Smooth muscle cell (in vitro differentiated cells): ENCODE measurements at regions not wholly inside any gene's neighbourhood (a gene's known extent, or its start where the extent isn't known, plus 50 kb on each side); places are given as distances from the start of the nearest gene placed in this dataset.

Experiments used
- DNase-seq: peaks from one replicate; lab custom pipeline; 2025; ENCODE audit not compliant: unreplicated experiment; lab: John Stamatoyannopoulos, UW
- H2AFZ ChIP-seq: fragments of 200-600 bp; sonication (generic); 2 replicates; pipeline ENCODE4 v1.6.0; 2016; ENCODE audit warnings: antibody characterized with exemption, low read depth, mild to moderate bottlenecking
- H3F3A ChIP-seq: fragments of 200-600 bp; sonication (generic); 2 replicates; pipeline ENCODE4 v1.6.0; 2017; ENCODE audit warnings: antibody characterized with exemption, low read depth
- H3K27ac ChIP-seq: fragments of 200-600 bp; sonication (generic); 2 replicates; pipeline ENCODE4 v1.5.1; 2016; ENCODE audit warnings: low read depth, mild to moderate bottlenecking
- H3K27me3 ChIP-seq: fragments of 200-600 bp; sonication (generic); 2 replicates; pipeline ENCODE4 v1.6.1; 2016; ENCODE audit warnings: low read depth, mild to moderate bottlenecking
- H3K36me3 ChIP-seq: fragments of 200-600 bp; sonication (generic); 2 replicates; pipeline ENCODE4 v1.5.1; 2016; ENCODE audit warnings: low read depth
- H3K4me1 ChIP-seq: fragments of 200-600 bp; sonication (generic); 2 replicates; pipeline ENCODE4 v1.5.1; 2016; ENCODE audit warnings: low read depth
- H3K4me2 ChIP-seq: fragments of 200-600 bp; sonication (generic); 2 replicates; pipeline ENCODE4 v1.6.0; 2016; ENCODE audit warnings: mild to moderate bottlenecking
- H3K4me3 ChIP-seq: fragments of 200-600 bp; sonication (generic); 2 replicates; pipeline ENCODE4 v1.5.1; 2016; ENCODE audit warnings: mild to moderate bottlenecking
- H3K79me2 ChIP-seq: fragments of 200-600 bp; sonication (generic); 2 replicates; pipeline ENCODE4 v1.6.0; 2016; ENCODE audit warnings: low read depth, mild to moderate bottlenecking
- H3K9ac ChIP-seq: fragments of 200-600 bp; sonication (generic); 2 replicates; pipeline ENCODE4 v1.6.0; 2016; ENCODE audit warnings: low read depth
- H3K9me3 ChIP-seq: fragments of 200-600 bp; sonication (generic); replicated peaks from 2 replicates; pipeline ENCODE4 v1.5.1; 2016; ENCODE audit warnings: low read depth
- H4K20me1 ChIP-seq: fragments of 200-600 bp; sonication (generic); 2 replicates; pipeline ENCODE4 v1.6.0; 2016; ENCODE audit warnings: low read depth
- CTCF ChIP-seq: fragments of 200-600 bp; sonication (generic); IDR thresholded peaks from 2 replicates; pipeline ENCODE4 v1.5.1; 2017; ENCODE audit warnings: borderline replicate concordance, mild to moderate bottlenecking, antibody characterized with exemption; ENCODE audit not compliant: insufficient read depth, poor library complexity, severe bottlenecking
- WGBS: methylation state at CpG from one replicate; pipeline ENCODE4 v1.1.7; 2016; ENCODE audit warnings: low lambda C conversion rate; 5-methylcytosine and 5-hydroxymethylcytosine counted together

- Histone ChIP-seq H4K20me1 (no peaks in the 10 kb centered on the region), H3K4me1 (no peaks in the 10 kb centered on the region), H3K9me3 (no peaks in the 10 kb centered on the region), H3K9ac (no peak overlapping the region), H3K79me2 (no peaks in the 10 kb centered on the region), H3F3A (no peaks in the 10 kb centered on the region), H2AFZ (no peak overlapping the region), H3K27me3 (no peaks in the 10 kb centered on the region), H3K36me3 (no peaks in the 10 kb centered on the region), H3K4me3 (no peak overlapping the region), H3K27ac (no peak overlapping the region), H3K4me2 (no peak overlapping the region)
- TF ChIP-seq CTCF, result no peak
- WGBS, result 89% methylated on average over 7 of the region's 7 CpGs
- DNase-seq, result no peak
These were observed 440.7 kb upstream of the AKR1E2 start for GRCh38 chr10:4385231-4385870.

- no peak for TF ChIP-seq CTCF
- WGBS, result 67% methylated on average over 4 of the region's 4 CpGs
- Histone ChIP-seq H3K27me3 (no peaks in the 10 kb centered on the region), H2AFZ (peak overlapping the region; percentile 72), H3K79me2 (no peaks in the 10 kb centered on the region), H3K4me2 (no peak overlapping the region), H3K9me3 (no peaks in the 10 kb centered on the region), H3F3A (no peaks in the 10 kb centered on the region), H3K27ac (no peak overlapping the region), H3K4me3 (no peak overlapping the region), H4K20me1 (no peaks in the 10 kb centered on the region), H3K9ac (no peak overlapping the region), H3K36me3 (no peaks in the 10 kb centered on the region), H3K4me1 (no peaks in the 10 kb centered on the region)
- DNase-seq, result no peak
These were observed 441.8 kb upstream of the AKR1E2 start for GRCh38 chr10:4384245-4384644.

- Histone ChIP-seq H3K4me3 (no peak overlapping the region), H3K36me3 (no peaks in the 10 kb centered on the region), H3K9ac (no peak overlapping the region), H4K20me1 (no peaks in the 10 kb centered on the region), H2AFZ (peak overlapping the region; percentile 72), H3K9me3 (no peaks in the 10 kb centered on the region), H3K4me2 (peak overlapping the region; percentile 6), H3F3A (no peaks in the 10 kb centered on the region), H3K4me1 (no peaks in the 10 kb centered on the region), H3K27me3 (no peaks in the 10 kb centered on the region), H3K79me2 (no peaks in the 10 kb centered on the region), H3K27ac (peak overlapping the region; percentile 1)
- no peak for TF ChIP-seq CTCF
- DNase-seq, result no peak
- WGBS, result 62% methylated on average over 4 of the region's 4 CpGs
These were observed 442.3 kb upstream of the AKR1E2 start for GRCh38 chr10:4383651-4384098.

GRCh38 chr10:4382811-4383210 is 443.2 kb upstream of the AKR1E2 start:
- Histone ChIP-seq H4K20me1 (no peaks in the 10 kb centered on the region), H3K4me1 (no peaks in the 10 kb centered on the region), H3K9me3 (no peaks in the 10 kb centered on the region), H3K4me2 (peak overlapping the region; percentile 10), H3K36me3 (no peaks in the 10 kb centered on the region), H3F3A (no peaks in the 10 kb centered on the region), H3K79me2 (no peaks in the 10 kb centered on the region), H3K27ac (no peak overlapping the region), H2AFZ (peak overlapping the region; percentile 39), H3K9ac (no peak overlapping the region), H3K4me3 (no peak overlapping the region), H3K27me3 (no peaks in the 10 kb centered on the region)
- 48% methylated on average over 1 of the region's 1 CpG for WGBS
- DNase-seq, result no peak
- no peak for TF ChIP-seq CTCF
